ENCODE measurements at regions not wholly inside any gene's neighbourhood (a gene's known extent, or its start where the extent isn't known, plus 50 kb on each side); places are given as distances from the start of the nearest gene placed in this dataset.

GRCh38 chr4:137623013-137623412 lies 90.7 kb upstream of the PCDH18 start:
- TF ChIP-seq POLR2AphosphoS5 (IDR thresholded peaks at IDR 0.05; ENCODE audit: low read depth), result no peak
- TF ChIP-seq GABPA (IDR thresholded peaks at IDR 0.05; ENCODE audit: low read depth), result no peak
- TF ChIP-seq REST (IDR thresholded peaks at IDR 0.05; ENCODE audit: insufficient replicate concordance, low read depth), result no peak
- TF ChIP-seq CTCF (IDR thresholded peaks at IDR 0.05; ENCODE audit: insufficient read depth, low read length), result no peak
- TF ChIP-seq SPI1 (IDR thresholded peaks at IDR 0.05; ENCODE audit: borderline replicate concordance, low read depth), result no peak
- no peak for DNase-seq (ENCODE audit: low read depth in 1 of 2, low spot score in 1 of 2)

GRCh38 chr4:137621056-137621455 lies 88.8 kb upstream of the PCDH18 start:
- Histone ChIP-seq H3K27ac (replicated peaks) (no peak overlapping the region), H3K4me3 (replicated peaks; ENCODE audit: insufficient read depth, low read length) (no peak overlapping the region), H3K27me3 (ENCODE audit: insufficient read depth, poor library complexity, severe bottlenecking) (no peaks in the 10 kb centered on the region)
- no peak for TF ChIP-seq REST (IDR thresholded peaks at IDR 0.05; ENCODE audit: insufficient replicate concordance, low read depth)
- TF ChIP-seq SPI1 (IDR thresholded peaks at IDR 0.05; ENCODE audit: borderline replicate concordance, low read depth), result no peak
- no peak for TF ChIP-seq POLR2AphosphoS5 (IDR thresholded peaks at IDR 0.05; ENCODE audit: low read depth)
- no peak for TF ChIP-seq GABPA (IDR thresholded peaks at IDR 0.05; ENCODE audit: low read depth)
- TF ChIP-seq CTCF (IDR thresholded peaks at IDR 0.05; ENCODE audit: insufficient read depth, low read length), result no peak
- no peak for DNase-seq (ENCODE audit: low read depth in 1 of 2, low spot score in 1 of 2)

More at GRCh38 chr4:137623013-137623412, 90.7 kb upstream of the PCDH18 start:
- Histone ChIP-seq H3K27ac (replicated peaks) (no peak overlapping the region), H3K4me3 (replicated peaks; ENCODE audit: insufficient read depth, low read length) (no peak overlapping the region), H3K27me3 (ENCODE audit: insufficient read depth, poor library complexity, severe bottlenecking) (no peaks in the 10 kb centered on the region)

- DNase-seq (ENCODE audit: low read depth in 1 of 2, low spot score in 1 of 2), result no peak
- no peak for TF ChIP-seq CTCF (IDR thresholded peaks at IDR 0.05; ENCODE audit: insufficient read depth, low read length)
- TF ChIP-seq GABPA (IDR thresholded peaks at IDR 0.05; ENCODE audit: low read depth), result no peak
- no peak for TF ChIP-seq REST (IDR thresholded peaks at IDR 0.05; ENCODE audit: insufficient replicate concordance, low read depth)
- TF ChIP-seq SPI1 (IDR thresholded peaks at IDR 0.05; ENCODE audit: borderline replicate concordance, low read depth), result no peak
- no peak for TF ChIP-seq POLR2AphosphoS5 (IDR thresholded peaks at IDR 0.05; ENCODE audit: low read depth)
- no peak overlapping the region for H3K27ac ChIP-seq (replicated peaks)
- no peak overlapping the region for H3K4me3 ChIP-seq (replicated peaks; ENCODE audit: insufficient read depth, low read length)
- H3K27me3 ChIP-seq (ENCODE audit: insufficient read depth, poor library complexity, severe bottlenecking), result no peaks in the 10 kb centered on the region
Measured at GRCh38 chr4:137614491-137614890, 82.2 kb upstream of the PCDH18 start.
